IMR-90 (cell line): ENCODE measurements at regions not wholly inside any gene's neighbourhood (a gene's known extent, or its start where the extent isn't known, plus 50 kb on each side); places are given as distances from the start of the nearest gene placed in this dataset.

Experiments used
- ATAC-seq: fragments of 200-7000 bp; cut with Tn5 transposase; 2 replicates; pipeline ENCODE4 v1.9.1; 2020; ENCODE audit warnings: low read depth, mild to moderate bottlenecking, moderate library complexity
- BruUV-seq: library from RNA; stranded (reverse); fragments of 400-500 nt; replicated peaks from 2 replicates; lab custom pipeline; 2021; lab: Mats Ljungman, UMichigan
- CTCF ChIA-PET: fragments of 300-600 bp; formaldehyde crosslinking; extraction: SDS; loops from one replicate; lab custom pipeline; 2021; ENCODE audit warnings: antibody characterized with exemption; lab: Yijun Ruan, JAX
- POLR2A ChIA-PET: fragments of 300-600 bp; sonication (Branson Sonifier 250); formaldehyde crosslinking; loops from one replicate; lab custom pipeline; 2022; ENCODE audit warnings: antibody characterized with exemption; ENCODE audit not compliant: unreplicated experiment; lab: Charles Lee
- DNase-seq: peaks from one replicate; pipeline ENCODE4 v3.0.0; 2013
- H2AFZ ChIP-seq: replicated peaks from 2 replicates; pipeline ENCODE3; 2013; ENCODE audit warnings: low read length, mild to moderate bottlenecking; ENCODE audit not compliant: poor library complexity
- H2AK5ac ChIP-seq: 2 replicates; pipeline ENCODE4 v1.6.1; 2013; ENCODE audit warnings: low read depth, low read length, inconsistent platforms
- H2AK9ac ChIP-seq: replicated peaks from 2 replicates; pipeline ENCODE3; 2013; ENCODE audit warnings: mild to moderate bottlenecking, low read depth, low read length, moderate library complexity; ENCODE audit not compliant: poor library complexity
- H2BK120ac ChIP-seq: 2 replicates; pipeline ENCODE4 v1.6.1; 2013; ENCODE audit warnings: low read depth, low read length, inconsistent platforms
- H2BK15ac ChIP-seq: 3 replicates; pipeline ENCODE4 v1.6.1; 2013; ENCODE audit warnings: low read depth, low read length, inconsistent platforms
- H2BK20ac ChIP-seq: 2 replicates; pipeline ENCODE4 v1.6.1; 2013; ENCODE audit warnings: low read depth, mild to moderate bottlenecking, inconsistent platforms, low read length, moderate library complexity
- H2BK5ac ChIP-seq: 2 replicates; pipeline ENCODE4 v1.6.1; 2013; ENCODE audit warnings: mild to moderate bottlenecking, low read depth, low read length, inconsistent platforms; ENCODE audit not compliant: poor library complexity, severe bottlenecking
- H3K14ac ChIP-seq: replicated peaks from 2 replicates; pipeline ENCODE4 v1.6.1; 2013; ENCODE audit warnings: low read depth, low read length, inconsistent platforms
- H3K18ac ChIP-seq: 2 replicates; pipeline ENCODE4 v1.6.1; 2013; ENCODE audit warnings: low read depth, low read length, control low read depth
- H3K23ac ChIP-seq: 2 replicates; pipeline ENCODE4 v1.6.1; 2013; ENCODE audit warnings: low read depth, low read length, inconsistent platforms
- H3K27ac ChIP-seq: 2 replicates; pipeline ENCODE4 v1.5.1; 2013; ENCODE audit warnings: mild to moderate bottlenecking, control low read depth, low read length; ENCODE audit not compliant: insufficient read depth
- H3K27me3 ChIP-seq: 2 replicates; pipeline ENCODE4 v1.6.1; 2013; ENCODE audit warnings: low read length; ENCODE audit not compliant: control insufficient read depth, insufficient read depth
- H3K36me3 ChIP-seq: 2 replicates; pipeline ENCODE4 v1.6.1; 2013; ENCODE audit warnings: low read length, mixed read lengths; ENCODE audit not compliant: control insufficient read depth, insufficient read depth
- H3K4ac ChIP-seq: 2 replicates; pipeline ENCODE4 v1.6.1; 2013; ENCODE audit warnings: low read depth, low read length, inconsistent platforms
- H3K4me1 ChIP-seq: 2 replicates; pipeline ENCODE4 v1.6.1; 2013; ENCODE audit warnings: low read length, mixed read lengths; ENCODE audit not compliant: control insufficient read depth, insufficient read depth
- H3K4me2 ChIP-seq: 2 replicates; pipeline ENCODE4 v1.6.1; 2013; ENCODE audit warnings: low read depth, mild to moderate bottlenecking, control low read depth, low read length, moderate library complexity
- H3K4me3 ChIP-seq: 2 replicates; pipeline ENCODE4 v1.5.1; 2013; ENCODE audit warnings: low read depth, mild to moderate bottlenecking, control low read depth, low read length, moderate library complexity; ENCODE audit not compliant: insufficient read depth
- H3K56ac ChIP-seq: 2 replicates; pipeline ENCODE4 v1.6.1; 2013; ENCODE audit warnings: low read length, inconsistent platforms; ENCODE audit not compliant: insufficient read depth; ENCODE audit errors: extremely low read depth
- H3K79me1 ChIP-seq, 2 experiments: 2 replicates each; pipeline ENCODE4 v1.6.1; 2013; ENCODE audit warnings: low read length in 2 of 2, inconsistent platforms in 1 of 2, low read depth in 1 of 2
- H3K9ac ChIP-seq: 2 replicates; pipeline ENCODE4 v1.6.1; 2013; ENCODE audit warnings: low read depth, low read length, control low read depth
- H3K9me1 ChIP-seq: 2 replicates; pipeline ENCODE4 v1.6.1; 2013; ENCODE audit warnings: low read length, inconsistent platforms; ENCODE audit not compliant: insufficient read depth
- H3K9me3 ChIP-seq: 2 replicates; pipeline ENCODE4 v1.6.1; 2013; ENCODE audit warnings: low read length; ENCODE audit not compliant: control insufficient read depth, insufficient read depth
- H4K20me1 ChIP-seq: 2 replicates; pipeline ENCODE4 v1.6.1; 2013; ENCODE audit warnings: low read length, inconsistent platforms; ENCODE audit not compliant: insufficient read depth
- H4K5ac ChIP-seq: 2 replicates; pipeline ENCODE4 v1.6.1; 2013; ENCODE audit warnings: mild to moderate bottlenecking, low read depth, low read length, control low read depth
- H4K8ac ChIP-seq, 2 experiments: 2 replicates each; pipeline ENCODE4 v1.6.1; 2013; ENCODE audit warnings: low read depth in 2 of 2, low read length in 2 of 2, control low read depth in 1 of 2, inconsistent platforms in 1 of 2
- H4K91ac ChIP-seq: 2 replicates; pipeline ENCODE4 v1.6.1; 2013; ENCODE audit warnings: low read depth, low read length, inconsistent platforms; ENCODE audit not compliant: insufficient read depth
- BHLHE40 ChIP-seq: fragments of 150-350 bp; IDR thresholded peaks from 2 replicates; pipeline ENCODE4 v1.6.1; 2016; ENCODE audit warnings: mild to moderate bottlenecking, low read depth, low read length
- CEBPB ChIP-seq: IDR thresholded peaks from 2 replicates; pipeline ENCODE4 v1.6.1; 2012; ENCODE audit warnings: low read depth, low read length, improper control_type of control experiment
- CHD1 ChIP-seq: IDR thresholded peaks from 2 replicates; pipeline ENCODE4 v1.6.1; 2012; ENCODE audit warnings: low read depth, low read length, improper control_type of control experiment
- MAFK ChIP-seq: IDR thresholded peaks from 2 replicates; pipeline ENCODE4 v1.6.1; 2012; ENCODE audit warnings: low read depth, low read length, improper control_type of control experiment
- MXI1 ChIP-seq: IDR thresholded peaks from 2 replicates; pipeline ENCODE4 v1.6.1; 2012; ENCODE audit warnings: low read depth, mild to moderate bottlenecking, low read length, moderate library complexity, borderline replicate concordance
- POLR2A ChIP-seq: IDR thresholded peaks from 2 replicates; pipeline ENCODE4 v1.6.1; 2012; ENCODE audit warnings: mild to moderate bottlenecking, low read depth, low read length
- RAD21 ChIP-seq: IDR thresholded peaks from 2 replicates; pipeline ENCODE4 v1.6.1; 2012; ENCODE audit warnings: low read length, improper control_type of control experiment
- RCOR1 ChIP-seq: IDR thresholded peaks from 2 replicates; pipeline ENCODE4 v1.6.1; 2012; ENCODE audit warnings: mild to moderate bottlenecking, low read length, improper control_type of control experiment; ENCODE audit not compliant: insufficient replicate concordance
- SMC3 ChIP-seq: fragments of 150-350 bp; IDR thresholded peaks from 2 replicates; pipeline ENCODE4 v1.6.1; 2016; ENCODE audit warnings: low read depth, mild to moderate bottlenecking, antibody characterized with exemption, low read length, moderate library complexity
- WGBS, 2 experiments: methylation state at CpG; one replicate each; pipeline versions ENCODE4 v1.1.5 to v1.1.7; 2013; ENCODE audit warnings: missing lambda C conversion rate in 2 of 2; ENCODE audit not compliant: insufficient read length in 1 of 2; ENCODE audit errors: extremely low coverage in 2 of 2; 5-methylcytosine and 5-hydroxymethylcytosine counted together
- dilution Hi-C: fragments of 300-500 bp; cut with HindIII; formaldehyde crosslinking; loops from one replicate; pipeline ENCODE4 v1.14.3; 2018; ENCODE audit warnings: low sequenced_read_pairs; ENCODE audit not compliant: unreplicated experiment
- in situ Hi-C: fragments of 300-500 bp; cut with MboI; formaldehyde crosslinking; loops from 3 replicates; pipeline ENCODE4 v1.14.3; 2019; ENCODE audit warnings: low sequenced_read_pairs, inconsistent platforms, mixed read lengths
- intact Hi-C: fragments of 100-400 bp; cut with micrococcal nuclease; formaldehyde crosslinking; loops from 2 replicates; pipeline ENCODE4 v1.10.0; 2022
- TF ChIP-seq, protein P1 (sequence below): fragments of 150-350 bp; IDR thresholded peaks from 2 replicates; pipeline ENCODE4 v1.6.1; 2016; ENCODE audit warnings: low read depth, mild to moderate bottlenecking, low read length, moderate library complexity, borderline replicate concordance

DNA sequence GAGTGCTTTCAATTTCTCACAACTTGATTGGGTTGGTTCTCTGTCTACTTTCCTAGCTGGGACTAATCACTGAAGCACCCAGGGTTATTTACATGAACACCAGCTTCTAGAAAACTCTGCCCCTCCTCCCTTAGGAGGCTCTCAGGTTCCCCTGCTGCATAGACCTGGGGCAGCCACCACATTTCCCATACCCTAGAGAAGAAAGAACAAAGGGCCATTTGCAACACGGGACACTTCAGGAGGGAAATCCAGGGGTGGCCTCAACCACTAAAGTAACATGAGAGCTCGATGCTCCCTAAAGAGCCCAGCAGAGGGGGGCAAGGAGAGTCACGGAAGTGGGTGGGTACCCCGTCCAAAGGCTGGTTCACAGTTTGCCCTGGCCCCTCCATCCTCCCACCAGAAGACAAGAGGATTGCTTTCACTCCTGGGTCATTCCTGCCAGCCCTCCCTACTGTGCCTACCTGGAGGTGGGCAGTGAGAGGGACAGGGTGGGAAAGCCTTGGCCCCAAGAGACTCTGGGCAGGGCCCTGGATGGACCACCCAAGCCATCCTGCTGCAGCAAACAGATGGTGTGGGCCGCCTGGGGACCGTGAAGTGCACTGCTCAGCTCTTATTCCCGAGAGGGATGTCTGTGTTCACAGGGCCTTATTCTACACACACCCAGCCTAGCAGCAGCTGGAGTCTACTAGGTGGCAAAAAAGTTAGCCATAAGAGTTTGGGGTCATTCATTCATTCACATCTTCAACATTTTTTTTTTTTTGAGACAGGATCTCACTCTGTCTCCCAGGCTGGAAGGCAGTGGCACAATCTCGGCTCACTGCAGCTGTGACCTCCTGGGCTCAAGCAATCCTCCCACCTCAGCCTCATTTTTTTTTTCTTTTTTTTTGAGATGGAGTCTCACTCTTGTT is 392.1 kb downstream of the SOX9 start:
- no peak for ATAC-seq
- Histone ChIP-seq H3K4me1 (peaks cover 25% of the 10 kb centered on the region), H3K4ac (no peak overlapping the region), H4K8ac (no peak overlapping the region), H2BK20ac (no peak overlapping the region), H2AK5ac (no peak overlapping the region), H3K4me3 (no peak overlapping the region), H2AFZ (no peak overlapping the region), H2BK15ac (no peak overlapping the region), H4K20me1 (no peaks in the 10 kb centered on the region; the same call in none of the 2 replicates), H3K14ac (no peak overlapping the region), H3K9ac (no peak overlapping the region), H3K23ac (no peak overlapping the region), H3K9me1 (peaks cover 23% of the 10 kb centered on the region), H3K56ac (no peak overlapping the region), H2BK120ac (no peak overlapping the region; the same call in 1 of the 2 replicates), H3K27ac (no peak overlapping the region), H2BK5ac (no peak overlapping the region), H3K79me1 (peaks cover 15 to 74% of the 10 kb centered on the region in 2 experiments), H2AK9ac (no peak overlapping the region), H3K9me3 (no peaks in the 10 kb centered on the region), H4K91ac (no peak overlapping the region), H3K36me3 (no peaks in the 10 kb centered on the region), H3K4me2 (no peak overlapping the region), H4K5ac (no peak overlapping the region; the same call in 1 of the 2 replicates), H3K27me3 (no peaks in the 10 kb centered on the region), H3K18ac (no peak overlapping the region)
- ChIA-PET POLR2A (interaction anchor here (0.5 kb wide), 1 partner anchor 27 kb away, joined by 3 read pairs; no protein-coding TSS in a partner anchor), CTCF (no interaction called here)
- BruUV-seq: no TSS peak
- dilution Hi-C loops (no loop called here), intact Hi-C loops (no loop called here), in situ Hi-C loops (no loop called here)
- no peak for DNase-seq
- no CpG with 5 or more reads among the region's 8 CpGs for WGBS, 2 experiments
- TF ChIP-seq, protein P1, sequence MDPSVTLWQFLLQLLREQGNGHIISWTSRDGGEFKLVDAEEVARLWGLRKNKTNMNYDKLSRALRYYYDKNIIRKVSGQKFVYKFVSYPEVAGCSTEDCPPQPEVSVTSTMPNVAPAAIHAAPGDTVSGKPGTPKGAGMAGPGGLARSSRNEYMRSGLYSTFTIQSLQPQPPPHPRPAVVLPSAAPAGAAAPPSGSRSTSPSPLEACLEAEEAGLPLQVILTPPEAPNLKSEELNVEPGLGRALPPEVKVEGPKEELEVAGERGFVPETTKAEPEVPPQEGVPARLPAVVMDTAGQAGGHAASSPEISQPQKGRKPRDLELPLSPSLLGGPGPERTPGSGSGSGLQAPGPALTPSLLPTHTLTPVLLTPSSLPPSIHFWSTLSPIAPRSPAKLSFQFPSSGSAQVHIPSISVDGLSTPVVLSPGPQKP: no peak
- TF ChIP-seq RCOR1 (no peak), CHD1 (no peak), SMC3 (no peak), CEBPB (no peak), MAFK (no peak), RAD21 (no peak), BHLHE40 (no peak), POLR2A (no peak), MXI1 (no peak)
